HG03095 (cell line): ENCODE measurements at regions not wholly inside any gene's neighbourhood (a gene's known extent, or its start where the extent isn't known, plus 50 kb on each side); places are given as distances from the start of the nearest gene placed in this dataset.
"Not testable (repeated sequence)": the region's sequence is repeated elsewhere in the genome, so short reads cannot be mapped to it uniquely, and the experiment has no call there.

Experiments used
- ATAC-seq: cut with Tn5 transposase; IDR thresholded peaks from one replicate; pipeline ENCODE4 v1.9.1; 2021; ENCODE audit warnings: moderate library complexity; ENCODE audit not compliant: unreplicated experiment

DNA sequence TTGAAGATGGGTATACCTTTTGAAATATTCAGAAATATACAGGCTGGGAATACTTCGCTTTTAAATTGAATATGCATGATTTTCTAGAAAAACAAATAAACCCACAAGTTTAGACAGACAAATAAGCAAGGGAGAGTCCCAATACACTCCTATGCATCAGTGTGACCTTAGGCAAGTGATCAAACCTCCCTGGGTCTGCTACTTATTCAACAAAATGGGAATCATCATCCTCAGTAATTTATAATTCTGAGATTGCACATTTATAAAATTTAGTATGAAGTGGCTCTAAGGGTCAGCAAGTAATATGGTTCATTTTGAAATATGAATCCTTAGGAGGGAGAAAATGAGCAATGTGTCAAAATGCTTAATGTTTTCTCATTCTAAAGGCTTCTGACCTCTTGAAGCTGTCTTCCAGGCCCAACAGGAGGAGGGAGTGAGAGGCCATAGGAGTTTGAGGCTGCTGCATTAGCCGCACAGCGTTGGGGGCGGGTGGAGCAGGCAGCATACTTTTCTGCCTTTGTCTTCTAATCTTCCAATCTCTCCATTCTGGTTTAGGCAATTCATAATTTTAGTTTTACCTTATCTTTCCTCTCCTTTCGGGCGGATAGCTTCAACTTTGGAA, 155.1 kb downstream of the TRIB2 start:
- ATAC-seq, result no peak

GRCh38 chr2:12877761-12878160, 161.0 kb downstream of the TRIB2 start:
- ATAC-seq, result no peak

- ATAC-seq, result no peak
Observed at GRCh38 chr2:12879649-12880048, 162.9 kb downstream of the TRIB2 start.

GRCh38 chr2:12881952-12882351, 165.2 kb downstream of the TRIB2 start:
- ATAC-seq, result no peak

GRCh38 chr2:12882393-12882792, 165.7 kb downstream of the TRIB2 start:
- no peak for ATAC-seq

DNA sequence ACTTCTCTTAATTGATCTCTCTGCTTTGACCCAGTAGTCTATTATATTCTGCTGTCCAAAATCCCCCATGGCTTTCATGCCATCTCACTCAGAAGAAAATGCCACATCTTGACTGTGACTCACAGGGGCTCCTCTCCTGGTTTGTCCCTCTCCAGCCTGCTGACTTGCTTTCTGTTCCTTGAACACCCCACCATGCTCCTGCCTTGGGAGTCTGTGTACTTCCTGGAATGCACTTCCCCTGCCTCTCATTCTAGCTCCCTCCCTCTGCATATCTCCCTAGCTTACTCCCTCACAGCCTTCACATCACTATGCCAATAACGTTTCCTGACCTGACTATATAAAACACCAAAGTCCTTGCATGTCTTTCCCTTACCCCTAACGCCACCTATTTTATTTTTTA, 167.2 kb downstream of the TRIB2 start:
- no peak for ATAC-seq

DNA sequence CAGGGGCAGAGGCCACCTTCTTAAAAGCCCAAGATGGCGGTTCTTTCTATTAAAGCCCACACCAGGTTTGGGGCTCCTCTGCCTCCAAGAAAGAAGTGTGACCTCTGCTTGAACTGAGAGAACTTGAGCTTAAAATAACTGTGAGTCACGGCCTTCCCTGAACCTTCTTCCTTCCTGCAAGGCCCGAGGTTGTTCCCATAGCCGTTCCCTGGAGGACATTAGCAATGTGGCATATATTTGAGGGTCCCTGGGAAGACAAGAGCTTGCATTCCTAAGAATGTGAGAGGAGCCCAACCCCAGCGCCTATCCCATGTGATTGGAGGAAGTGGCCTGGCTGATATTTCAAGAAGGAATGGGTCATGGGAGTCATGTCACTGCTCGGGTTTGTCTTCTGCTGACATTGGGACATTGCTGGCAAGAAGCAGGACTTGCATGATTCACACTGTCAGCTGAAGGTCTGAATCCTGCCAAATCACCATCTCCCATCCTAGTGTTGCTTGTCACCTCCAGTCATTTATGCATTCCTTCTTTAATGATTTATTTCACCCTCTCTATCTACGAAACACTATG, 168.1 kb downstream of the TRIB2 start:
- no peak for ATAC-seq

GRCh38 chr2:12890066-12890465, 173.3 kb downstream of the TRIB2 start:
- no peak for ATAC-seq

DNA sequence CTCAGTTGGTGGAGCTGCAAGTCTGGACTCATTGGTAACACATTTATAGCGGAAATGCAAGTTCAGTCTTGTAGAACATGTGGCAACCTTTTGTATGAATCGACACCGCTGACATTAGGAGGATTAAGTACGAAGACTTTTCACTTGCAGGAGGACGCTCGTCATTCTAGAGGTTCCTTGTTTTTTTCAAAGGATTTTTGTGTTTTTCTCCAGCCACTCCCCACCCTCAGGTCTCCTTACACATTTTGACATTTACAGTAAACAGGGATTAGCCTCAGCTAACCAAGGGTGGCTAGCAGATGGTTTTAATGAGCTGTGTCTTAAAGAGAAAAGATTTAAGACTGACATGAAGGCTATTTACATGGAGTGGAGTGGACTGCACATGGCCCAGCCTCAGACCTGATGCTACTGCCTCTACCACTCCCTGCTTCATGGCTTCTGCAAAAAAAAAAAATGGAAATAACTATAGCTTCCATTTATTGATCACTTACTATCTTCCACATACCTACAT, 173.8 kb downstream of the TRIB2 start:
- no peak for ATAC-seq

DNA sequence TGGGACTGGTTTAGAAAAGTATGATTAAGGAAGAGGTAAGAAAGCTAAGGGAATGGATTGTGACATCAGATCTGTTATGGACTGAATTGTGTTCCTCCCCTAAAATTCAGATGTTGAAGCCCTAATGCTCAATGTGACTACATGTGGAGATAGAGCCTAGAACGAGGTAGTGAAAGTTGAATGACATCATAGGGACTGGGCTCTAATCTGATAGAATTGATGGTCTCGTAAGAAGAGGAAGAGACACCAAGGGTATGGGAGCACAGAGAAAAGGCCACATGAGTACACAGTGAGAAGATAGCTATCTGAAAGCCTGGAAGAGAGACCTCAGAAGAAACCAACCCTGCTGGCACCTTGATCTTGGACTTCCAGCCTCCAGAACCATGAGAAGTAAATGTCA, 178.3 kb downstream of the TRIB2 start:
- no peak for ATAC-seq

- no peak for ATAC-seq
Observed at GRCh38 chr2:12896318-12896982, 179.7 kb downstream of the TRIB2 start.

DNA sequence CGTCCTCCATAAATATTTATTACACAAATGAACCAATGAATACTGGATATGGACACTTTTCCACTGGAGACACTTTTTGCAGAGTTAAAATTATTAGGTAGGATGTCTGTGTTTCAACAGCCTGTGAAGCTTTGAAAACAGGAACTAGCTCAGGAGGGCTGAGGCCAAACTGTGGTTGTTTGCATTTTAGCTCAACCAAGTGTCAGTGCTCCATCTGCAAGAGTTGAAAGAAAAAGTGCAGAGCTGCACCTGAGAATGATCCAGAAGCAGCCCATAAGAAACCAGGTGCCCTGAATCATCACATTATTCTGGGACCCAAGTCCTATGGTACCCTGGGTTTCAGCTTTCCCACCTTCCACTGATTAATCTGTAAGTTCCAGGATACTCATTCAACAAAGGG, 180.4 kb downstream of the TRIB2 start:
- no peak for ATAC-seq

- ATAC-seq, result no peak
Observed at GRCh38 chr2:12903272-12903671, 186.5 kb downstream of the TRIB2 start.

DNA sequence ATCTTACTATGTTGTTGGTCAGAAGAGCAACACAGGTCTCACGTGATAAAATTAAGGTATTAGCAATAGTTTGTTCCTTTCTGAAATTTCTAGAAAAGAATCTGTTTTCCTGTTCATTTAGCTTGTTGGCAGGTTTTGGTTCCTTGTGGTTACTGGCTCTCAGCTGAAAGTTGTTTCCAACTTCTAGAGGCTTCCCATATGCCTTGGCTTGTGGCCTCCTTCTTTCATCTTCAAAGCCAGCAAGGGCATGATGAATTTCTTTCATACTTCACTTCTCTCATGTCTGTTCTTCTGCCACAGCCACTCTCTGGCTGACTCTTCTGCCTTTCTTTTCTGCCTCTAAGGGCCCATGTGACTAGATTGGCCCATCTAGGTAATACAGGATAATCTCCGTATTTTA, 193.7 kb downstream of the TRIB2 start:
- no peak for ATAC-seq

DNA sequence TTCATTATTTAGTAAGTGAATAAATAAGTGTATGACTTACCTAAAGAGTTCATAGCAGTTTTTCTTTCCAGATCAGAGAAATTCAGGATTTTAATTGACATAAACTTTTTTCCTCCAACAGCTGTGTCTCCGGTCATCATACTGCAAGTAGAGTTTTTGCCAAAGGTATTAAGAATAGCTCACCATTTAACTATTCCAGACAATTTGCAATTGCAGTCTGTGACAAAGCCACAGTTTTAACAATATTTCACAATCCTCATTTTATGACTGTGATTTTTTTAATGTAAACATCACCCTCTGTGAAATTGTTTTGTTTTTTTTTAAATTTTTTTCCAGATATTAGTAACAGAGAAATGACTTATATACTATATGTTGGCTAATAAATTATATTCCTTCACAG, 199.1 kb downstream of the TRIB2 start:
- ATAC-seq, result no peak

GRCh38 chr2:12918138-12918834, 201.6 kb downstream of the TRIB2 start:
- ATAC-seq, result no peak

DNA sequence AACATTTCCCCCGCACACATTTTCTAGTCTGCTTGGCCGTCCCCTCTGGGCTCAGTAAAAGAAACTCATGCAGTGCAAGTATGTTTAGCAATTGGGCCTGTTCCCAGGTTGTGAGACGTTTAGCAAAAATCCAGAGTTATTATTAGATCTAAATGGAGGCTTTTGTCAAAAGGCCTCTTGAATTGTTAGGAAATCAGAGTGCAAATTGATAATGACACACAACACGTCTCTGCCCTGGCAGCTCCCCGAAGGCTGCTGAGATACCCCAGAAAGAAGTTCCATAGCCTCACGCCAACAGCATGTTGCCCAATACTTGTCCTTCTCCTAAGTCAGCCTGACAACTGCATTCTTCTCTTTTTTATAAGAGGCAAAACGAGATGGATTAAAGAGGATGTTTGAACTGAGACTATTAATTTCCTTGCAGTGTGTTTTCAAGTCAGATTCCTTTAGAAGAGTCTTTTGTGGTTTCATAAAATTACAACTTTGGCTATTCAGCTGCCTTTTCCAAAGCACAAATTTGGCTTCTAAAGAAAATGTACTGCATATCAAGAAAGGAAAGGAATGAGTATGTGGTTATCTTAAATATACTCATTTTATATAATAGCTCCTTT, 202.2 kb downstream of the TRIB2 start:
- ATAC-seq, result no peak

DNA sequence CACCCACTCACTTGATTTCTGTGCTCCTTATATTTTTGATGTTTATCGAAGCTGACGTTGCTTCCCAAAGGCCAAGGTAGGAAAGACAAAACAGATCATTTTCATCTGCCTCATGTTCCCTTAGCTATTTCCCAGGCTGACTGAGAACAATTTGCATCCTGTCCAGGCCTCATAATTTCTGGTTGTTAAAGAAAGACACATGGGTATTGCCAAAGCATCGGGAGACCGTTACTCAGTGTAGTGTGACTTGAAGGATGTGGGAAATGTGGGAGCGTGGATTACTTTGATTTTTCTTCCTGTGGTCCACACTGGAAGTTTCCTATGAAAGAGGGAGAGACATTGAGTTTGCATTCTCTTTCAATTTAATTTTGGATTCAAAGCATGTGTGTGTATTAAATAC, 204.6 kb downstream of the TRIB2 start:
- no peak for ATAC-seq

DNA sequence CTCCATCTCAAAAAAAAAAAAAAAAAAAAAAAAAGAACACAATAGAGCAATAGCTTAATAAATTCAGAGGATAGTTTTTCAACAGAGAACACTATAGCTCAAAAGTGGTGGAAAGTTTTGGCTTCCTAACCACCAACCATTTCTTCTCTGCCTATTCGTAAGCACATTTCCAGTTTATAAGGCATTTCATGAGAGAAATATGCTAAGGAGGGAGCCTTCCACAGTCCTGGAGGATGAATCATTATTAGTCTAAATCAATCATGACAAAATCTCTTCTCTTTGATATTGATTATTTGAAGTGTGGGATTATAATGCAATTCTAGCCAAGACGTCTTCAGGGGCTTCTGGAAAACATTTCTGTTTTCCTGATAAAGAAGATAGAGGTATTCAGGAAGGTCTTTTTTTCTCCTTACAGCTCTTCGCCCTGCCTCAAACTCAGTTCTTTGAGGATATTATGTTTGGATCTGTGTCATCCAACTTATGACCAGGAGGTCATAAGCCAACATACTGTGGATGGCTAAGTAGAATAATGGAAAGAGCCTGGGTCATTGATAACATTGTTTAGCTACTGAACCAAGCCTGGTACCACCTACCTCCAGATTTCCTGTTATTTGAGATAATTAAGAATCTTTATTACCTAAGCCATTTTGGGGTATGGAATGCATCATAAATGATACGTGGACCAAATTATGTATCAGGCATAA, 207.3 kb downstream of the TRIB2 start:
- ATAC-seq, result no peak

- not testable (repeated sequence) for ATAC-seq
Observed at GRCh38 chr2:12926641-12927040, 209.9 kb downstream of the TRIB2 start.
